WERI-Rb-1 (cell line): ENCODE measurements at regions not wholly inside any gene's neighbourhood (a gene's known extent, or its start where the extent isn't known, plus 50 kb on each side); places are given as distances from the start of the nearest gene placed in this dataset.
"Not testable (repeated sequence)": the region's sequence is repeated elsewhere in the genome, so short reads cannot be mapped to it uniquely, and the experiment has no call there.

Source experiments
- DNase-seq: peaks from one replicate; pipeline ENCODE4 v3.0.0-alpha.2; 2020
- H3K27ac ChIP-seq: fragments of 250-450 bp; sonication (Bioruptor Pico); 2 replicates; pipeline ENCODE4 v1.5.1; 2020; ENCODE audit warnings: mild to moderate bottlenecking, moderate library complexity
- H3K27me3 ChIP-seq: fragments of 250-450 bp; sonication (Bioruptor Pico); 2 replicates; pipeline ENCODE4 v1.5.1; 2021; ENCODE audit warnings: mild to moderate bottlenecking, low read depth, moderate library complexity; ENCODE audit not compliant: insufficient read depth, severe bottlenecking
- H3K36me3 ChIP-seq: fragments of 250-450 bp; sonication (Bioruptor Pico); 2 replicates; pipeline ENCODE4 v1.5.1; 2020; ENCODE audit warnings: mild to moderate bottlenecking, moderate library complexity
- H3K4me3 ChIP-seq: 2 replicates; pipeline ENCODE4 v1.5.1; 2011; ENCODE audit warnings: low read depth, mild to moderate bottlenecking, control low read depth, low read length
- H3K9me3 ChIP-seq: fragments of 250-450 bp; sonication (Bioruptor Pico); 2 replicates; pipeline ENCODE4 v1.5.1; 2021; ENCODE audit warnings: mild to moderate bottlenecking, moderate library complexity; ENCODE audit not compliant: severe bottlenecking
- TF ChIP-seq, protein P1 (sequence below): IDR thresholded peaks from 2 replicates; pipeline ENCODE4 v1.5.1; 2011; ENCODE audit warnings: low read depth, mild to moderate bottlenecking, control low read depth, inconsistent platforms, low read length

- H3K4me3 ChIP-seq: no peak overlapping the region
- TF ChIP-seq, protein P1, sequence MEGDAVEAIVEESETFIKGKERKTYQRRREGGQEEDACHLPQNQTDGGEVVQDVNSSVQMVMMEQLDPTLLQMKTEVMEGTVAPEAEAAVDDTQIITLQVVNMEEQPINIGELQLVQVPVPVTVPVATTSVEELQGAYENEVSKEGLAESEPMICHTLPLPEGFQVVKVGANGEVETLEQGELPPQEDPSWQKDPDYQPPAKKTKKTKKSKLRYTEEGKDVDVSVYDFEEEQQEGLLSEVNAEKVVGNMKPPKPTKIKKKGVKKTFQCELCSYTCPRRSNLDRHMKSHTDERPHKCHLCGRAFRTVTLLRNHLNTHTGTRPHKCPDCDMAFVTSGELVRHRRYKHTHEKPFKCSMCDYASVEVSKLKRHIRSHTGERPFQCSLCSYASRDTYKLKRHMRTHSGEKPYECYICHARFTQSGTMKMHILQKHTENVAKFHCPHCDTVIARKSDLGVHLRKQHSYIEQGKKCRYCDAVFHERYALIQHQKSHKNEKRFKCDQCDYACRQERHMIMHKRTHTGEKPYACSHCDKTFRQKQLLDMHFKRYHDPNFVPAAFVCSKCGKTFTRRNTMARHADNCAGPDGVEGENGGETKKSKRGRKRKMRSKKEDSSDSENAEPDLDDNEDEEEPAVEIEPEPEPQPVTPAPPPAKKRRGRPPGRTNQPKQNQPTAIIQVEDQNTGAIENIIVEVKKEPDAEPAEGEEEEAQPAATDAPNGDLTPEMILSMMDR: no peak
- no peak for DNase-seq
- H3K9me3 ChIP-seq: no peaks in the 10 kb centered on the region
- H3K27ac ChIP-seq: no peak overlapping the region
- H3K27me3 ChIP-seq: no peaks in the 10 kb centered on the region
- no peaks in the 10 kb centered on the region for H3K36me3 ChIP-seq
Measured at GRCh38 chr1:87421809-87422208, 93.1 kb downstream of the LMO4 start.

DNA sequence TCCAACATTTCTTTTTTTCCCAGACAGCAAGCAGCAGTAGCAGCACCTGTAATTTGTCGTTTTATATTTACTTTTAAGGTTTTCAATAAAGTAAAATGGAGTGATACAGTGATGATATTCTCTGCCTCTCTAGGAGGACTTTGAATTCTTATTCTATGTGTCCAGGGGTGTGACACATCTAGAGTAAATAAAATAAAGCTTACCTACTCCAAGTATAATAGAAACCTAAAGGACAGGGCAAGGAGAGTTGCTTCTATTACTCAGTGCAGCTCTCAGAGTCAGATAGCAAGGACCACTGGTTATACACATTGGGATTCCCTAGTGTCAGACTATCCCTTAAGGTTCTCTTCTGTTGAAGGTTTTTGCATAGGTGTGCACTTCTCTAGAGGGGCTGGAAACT, 95.9 kb downstream of the LMO4 start:
- no peak overlapping the region for H3K27ac ChIP-seq
- H3K9me3 ChIP-seq: no peaks in the 10 kb centered on the region
- H3K4me3 ChIP-seq: no peak overlapping the region
- no peaks in the 10 kb centered on the region for H3K36me3 ChIP-seq
- DNase-seq: no peak
- no peaks in the 10 kb centered on the region for H3K27me3 ChIP-seq
- TF ChIP-seq, protein P1: no peak

DNA sequence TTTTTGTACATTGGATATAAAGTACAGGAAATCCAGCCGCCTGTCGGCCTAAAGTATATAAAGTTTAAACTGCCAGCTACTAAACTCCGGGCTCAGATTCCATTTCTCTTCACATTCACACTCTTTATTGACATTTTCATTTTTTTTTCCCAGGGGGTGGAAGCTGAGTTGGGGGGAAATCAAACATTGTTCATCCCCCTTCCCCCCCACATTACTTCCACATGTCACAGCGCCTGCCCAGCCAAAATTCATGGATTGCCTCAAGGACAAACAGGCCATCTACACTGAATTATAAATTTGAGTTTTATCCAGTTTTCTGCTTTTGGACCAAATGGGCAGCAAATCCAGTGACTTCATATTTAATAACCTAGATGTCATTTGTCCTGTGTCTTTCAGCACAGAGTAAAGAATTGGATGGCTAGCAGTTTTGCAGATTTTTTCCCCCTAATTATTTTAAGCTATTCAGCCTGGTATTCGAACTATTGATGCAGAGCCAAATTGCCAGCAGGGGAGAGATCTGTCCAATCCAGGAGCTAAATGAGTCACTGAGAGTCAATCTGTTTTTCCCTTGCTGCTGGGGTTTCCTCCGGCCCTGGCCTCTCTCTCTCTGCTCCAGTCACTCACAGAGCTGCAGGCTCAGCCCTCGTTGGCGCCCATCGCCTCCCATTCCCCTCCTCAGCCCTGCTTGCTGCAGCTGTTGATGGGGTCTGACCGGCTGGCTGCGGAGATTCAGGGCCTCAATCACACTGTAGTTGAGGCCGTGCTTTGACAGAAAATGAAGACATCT, 98.0 kb downstream of the LMO4 start:
- H3K36me3 ChIP-seq: no peaks in the 10 kb centered on the region

GRCh38 chr1:87428367-87428766, 99.7 kb downstream of the LMO4 start:
- H3K4me3 ChIP-seq: no peak overlapping the region
- no peak for DNase-seq
- no peak overlapping the region for H3K27ac ChIP-seq
- no peaks in the 10 kb centered on the region for H3K36me3 ChIP-seq
- H3K27me3 ChIP-seq: no peaks in the 10 kb centered on the region
- H3K9me3 ChIP-seq: no peaks in the 10 kb centered on the region
- TF ChIP-seq, protein P1: no peak

More for the DNA sequence above, 98.0 kb downstream of the LMO4 start:
- H3K4me3 ChIP-seq: no peak overlapping the region
- H3K27ac ChIP-seq: no peak overlapping the region
- no peaks in the 10 kb centered on the region for H3K9me3 ChIP-seq
- no peaks in the 10 kb centered on the region for H3K27me3 ChIP-seq
- TF ChIP-seq, protein P1: no peak
- DNase-seq: no peak

DNA sequence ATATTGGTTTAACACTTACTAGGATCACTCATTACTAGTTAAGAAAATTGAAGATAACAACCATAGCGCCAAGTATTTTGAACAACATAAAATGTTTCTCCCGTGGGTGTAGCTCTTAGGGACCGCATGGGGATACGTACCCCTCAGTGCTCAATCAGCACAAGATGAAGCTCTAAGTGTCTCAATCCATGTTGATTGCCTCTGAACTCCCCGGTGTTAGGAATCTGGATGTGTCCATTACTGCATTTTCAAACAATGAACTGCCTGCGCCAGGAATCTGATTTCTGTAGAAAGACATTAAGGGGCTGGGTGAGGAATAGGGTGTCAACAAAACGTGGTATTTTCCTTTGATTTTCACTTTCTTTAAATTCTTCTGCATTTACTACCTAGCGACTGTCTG, 100.2 kb downstream of the LMO4 start:
- H3K4me3 ChIP-seq: no peak overlapping the region
- TF ChIP-seq, protein P1: no peak
- no peaks in the 10 kb centered on the region for H3K36me3 ChIP-seq
- no peak for DNase-seq
- H3K27me3 ChIP-seq: no peaks in the 10 kb centered on the region
- H3K27ac ChIP-seq: no peak overlapping the region
- H3K9me3 ChIP-seq: no peaks in the 10 kb centered on the region

DNA sequence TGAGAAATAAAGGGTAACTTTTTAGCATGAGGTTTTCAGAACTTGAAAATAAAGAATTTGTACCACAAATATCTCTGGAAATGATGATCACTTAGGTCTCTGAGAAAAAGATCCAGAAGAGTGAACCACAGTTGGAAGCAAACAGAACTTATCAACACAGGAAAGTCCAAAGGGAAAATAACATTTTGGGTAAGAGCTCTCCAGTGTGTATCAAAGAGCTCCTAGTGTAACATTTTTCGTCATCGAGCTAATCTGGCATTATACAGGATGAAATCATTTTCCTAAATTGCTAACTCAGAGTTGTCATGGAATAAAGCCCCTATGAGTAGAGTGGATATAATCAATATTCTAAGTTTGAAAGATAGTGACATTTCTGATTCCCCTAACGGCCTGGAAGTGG, 104.0 kb downstream of the LMO4 start:
- H3K36me3 ChIP-seq: no peaks in the 10 kb centered on the region

GRCh38 chr1:87433101-87433500, 104.4 kb downstream of the LMO4 start:
- H3K9me3 ChIP-seq, H3K4me3 ChIP-seq, H3K27me3 ChIP-seq, H3K27ac ChIP-seq, DNase-seq, H3K36me3 ChIP-seq: not testable (repeated sequence)

More for the DNA sequence above, 104.0 kb downstream of the LMO4 start:
- TF ChIP-seq, protein P1: no peak
- no peak for DNase-seq
- no peak overlapping the region for H3K4me3 ChIP-seq
- no peak overlapping the region for H3K27ac ChIP-seq
- H3K9me3 ChIP-seq: no peaks in the 10 kb centered on the region
- no peaks in the 10 kb centered on the region for H3K27me3 ChIP-seq
